DND-41 (cell line): ENCODE measurements at regions not wholly inside any gene's neighbourhood (a gene's known extent, or its start where the extent isn't known, plus 50 kb on each side); places are given as distances from the start of the nearest gene placed in this dataset.

Source experiments
- EZH2 ChIP-seq: IDR thresholded peaks from 3 replicates; pipeline ENCODE4 v1.6.1; 2012; ENCODE audit warnings: borderline replicate concordance, low read depth, mild to moderate bottlenecking, moderate library complexity, low read length, inconsistent platforms; ENCODE audit not compliant: severe bottlenecking
- TF ChIP-seq, protein P1 (sequence below): IDR thresholded peaks from 2 replicates; pipeline ENCODE4 v1.5.1; 2012; ENCODE audit warnings: borderline replicate concordance, low read length, moderate library complexity, mild to moderate bottlenecking; ENCODE audit not compliant: poor library complexity, severe bottlenecking; ENCODE audit errors: extremely low read depth

- TF ChIP-seq EZH2: no peak
- TF ChIP-seq, protein P1, sequence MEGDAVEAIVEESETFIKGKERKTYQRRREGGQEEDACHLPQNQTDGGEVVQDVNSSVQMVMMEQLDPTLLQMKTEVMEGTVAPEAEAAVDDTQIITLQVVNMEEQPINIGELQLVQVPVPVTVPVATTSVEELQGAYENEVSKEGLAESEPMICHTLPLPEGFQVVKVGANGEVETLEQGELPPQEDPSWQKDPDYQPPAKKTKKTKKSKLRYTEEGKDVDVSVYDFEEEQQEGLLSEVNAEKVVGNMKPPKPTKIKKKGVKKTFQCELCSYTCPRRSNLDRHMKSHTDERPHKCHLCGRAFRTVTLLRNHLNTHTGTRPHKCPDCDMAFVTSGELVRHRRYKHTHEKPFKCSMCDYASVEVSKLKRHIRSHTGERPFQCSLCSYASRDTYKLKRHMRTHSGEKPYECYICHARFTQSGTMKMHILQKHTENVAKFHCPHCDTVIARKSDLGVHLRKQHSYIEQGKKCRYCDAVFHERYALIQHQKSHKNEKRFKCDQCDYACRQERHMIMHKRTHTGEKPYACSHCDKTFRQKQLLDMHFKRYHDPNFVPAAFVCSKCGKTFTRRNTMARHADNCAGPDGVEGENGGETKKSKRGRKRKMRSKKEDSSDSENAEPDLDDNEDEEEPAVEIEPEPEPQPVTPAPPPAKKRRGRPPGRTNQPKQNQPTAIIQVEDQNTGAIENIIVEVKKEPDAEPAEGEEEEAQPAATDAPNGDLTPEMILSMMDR: peak; percentile 2
Measured at GRCh38 chr11:106152013-106152412, 74.6 kb downstream of the AASDHPPT start.
